NB4 (cell line): ENCODE measurements at regions not wholly inside any gene's neighbourhood (a gene's known extent, or its start where the extent isn't known, plus 50 kb on each side); places are given as distances from the start of the nearest gene placed in this dataset.

Experiments used
- MYC ChIP-seq: IDR thresholded peaks from 2 replicates; pipeline ENCODE4 v1.6.1; 2011; ENCODE audit warnings: low read depth, low read length
- POLR2A ChIP-seq: IDR thresholded peaks from 2 replicates; pipeline ENCODE4 v1.6.1; 2011; ENCODE audit warnings: mild to moderate bottlenecking; ENCODE audit not compliant: insufficient read length; ENCODE audit errors: extremely low read depth
- TF ChIP-seq, protein P1 (sequence below): IDR thresholded peaks from one replicate; pipeline ENCODE4 v1.5.1; 2012; ENCODE audit warnings: low read depth, low read length
- TF ChIP-seq, protein P2 (sequence below): IDR thresholded peaks from 2 replicates; pipeline ENCODE4 v1.6.1; 2011; ENCODE audit warnings: low read depth, low read length

DNA sequence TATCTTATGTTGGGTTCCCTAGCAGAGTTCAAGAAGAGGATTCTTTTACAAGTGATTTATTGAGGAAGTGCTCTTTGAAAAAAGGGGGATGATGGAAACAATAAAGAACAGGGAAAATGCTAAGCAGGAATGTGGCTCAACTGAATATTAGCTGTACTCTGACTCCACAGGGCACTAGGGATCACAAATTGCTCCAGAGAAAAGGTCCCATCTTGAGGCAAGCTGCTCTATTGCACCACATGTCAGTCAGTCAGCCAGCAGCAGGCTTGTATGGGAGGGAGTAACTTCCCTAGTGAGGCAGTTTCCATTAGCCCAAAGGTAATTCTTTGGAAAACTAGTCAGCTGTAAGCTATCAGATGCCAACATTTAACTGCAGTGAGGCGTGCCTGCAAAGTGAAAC lies 73.3 kb upstream of the FNDC3A start:
- TF ChIP-seq POLR2A (no peak), MYC (no peak)
- TF ChIP-seq, protein P1, sequence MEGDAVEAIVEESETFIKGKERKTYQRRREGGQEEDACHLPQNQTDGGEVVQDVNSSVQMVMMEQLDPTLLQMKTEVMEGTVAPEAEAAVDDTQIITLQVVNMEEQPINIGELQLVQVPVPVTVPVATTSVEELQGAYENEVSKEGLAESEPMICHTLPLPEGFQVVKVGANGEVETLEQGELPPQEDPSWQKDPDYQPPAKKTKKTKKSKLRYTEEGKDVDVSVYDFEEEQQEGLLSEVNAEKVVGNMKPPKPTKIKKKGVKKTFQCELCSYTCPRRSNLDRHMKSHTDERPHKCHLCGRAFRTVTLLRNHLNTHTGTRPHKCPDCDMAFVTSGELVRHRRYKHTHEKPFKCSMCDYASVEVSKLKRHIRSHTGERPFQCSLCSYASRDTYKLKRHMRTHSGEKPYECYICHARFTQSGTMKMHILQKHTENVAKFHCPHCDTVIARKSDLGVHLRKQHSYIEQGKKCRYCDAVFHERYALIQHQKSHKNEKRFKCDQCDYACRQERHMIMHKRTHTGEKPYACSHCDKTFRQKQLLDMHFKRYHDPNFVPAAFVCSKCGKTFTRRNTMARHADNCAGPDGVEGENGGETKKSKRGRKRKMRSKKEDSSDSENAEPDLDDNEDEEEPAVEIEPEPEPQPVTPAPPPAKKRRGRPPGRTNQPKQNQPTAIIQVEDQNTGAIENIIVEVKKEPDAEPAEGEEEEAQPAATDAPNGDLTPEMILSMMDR, result no peak
- TF ChIP-seq, protein P2, sequence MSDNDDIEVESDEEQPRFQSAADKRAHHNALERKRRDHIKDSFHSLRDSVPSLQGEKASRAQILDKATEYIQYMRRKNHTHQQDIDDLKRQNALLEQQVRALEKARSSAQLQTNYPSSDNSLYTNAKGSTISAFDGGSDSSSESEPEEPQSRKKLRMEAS, result no peak
